COLO829 (cell line): ENCODE measurements at regions not wholly inside any gene's neighbourhood (a gene's known extent, or its start where the extent isn't known, plus 50 kb on each side); places are given as distances from the start of the nearest gene placed in this dataset.
"Not testable (repeated sequence)": the region's sequence is repeated elsewhere in the genome, so short reads cannot be mapped to it uniquely, and the experiment has no call there.

Experiments
- DNase-seq: peaks from one replicate; pipeline ENCODE4 v3.0.0; 2012; ENCODE audit warnings: low spot score

- not testable (repeated sequence) for DNase-seq
Measured at GRCh38 chr16:70014915-70015314, 63.8 kb downstream of the CLEC18A start.

GRCh38 chr16:70016751-70017150 lies 65.6 kb downstream of the CLEC18A start:
- DNase-seq, result not testable (repeated sequence)

DNA sequence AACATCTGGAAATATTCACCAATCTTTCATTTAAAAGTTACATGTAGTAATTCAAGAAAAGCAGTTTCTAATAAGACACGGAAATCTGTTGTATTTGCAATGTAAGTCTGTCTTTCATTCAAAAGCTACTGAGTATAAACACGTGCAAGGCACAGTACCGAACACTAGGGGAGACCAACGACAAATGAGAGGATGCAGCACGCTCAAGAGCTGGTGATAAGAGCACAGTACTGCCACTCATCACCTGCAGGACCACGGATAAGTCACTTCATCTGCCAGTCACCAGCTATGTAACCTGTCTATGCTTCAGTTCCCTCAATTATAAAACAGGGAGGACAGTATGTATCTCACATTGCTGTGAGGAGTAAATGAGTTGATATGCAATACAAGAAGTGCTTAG lies 67.1 kb downstream of the CLEC18A start:
- no peak for DNase-seq

DNA sequence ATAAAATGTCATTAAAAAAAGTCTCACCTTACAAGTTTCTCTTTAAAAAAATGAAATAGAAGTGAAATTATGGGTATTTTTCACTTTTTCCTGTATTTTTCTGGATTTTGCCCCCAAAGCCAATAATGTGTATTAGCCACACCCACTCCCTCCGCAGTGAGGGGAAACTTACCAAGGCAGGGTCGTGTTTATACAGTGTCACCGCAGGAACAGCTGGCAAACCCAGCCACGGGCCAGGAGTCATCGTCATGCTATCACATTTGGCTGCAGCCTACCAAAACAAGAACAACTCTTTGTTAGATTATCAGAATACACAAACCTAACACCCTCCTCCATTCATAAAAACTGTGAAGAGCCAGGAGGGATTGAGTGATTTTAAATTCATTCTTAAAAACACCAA lies 72.1 kb downstream of the CLEC18A start:
- DNase-seq, result not testable (repeated sequence)

DNA sequence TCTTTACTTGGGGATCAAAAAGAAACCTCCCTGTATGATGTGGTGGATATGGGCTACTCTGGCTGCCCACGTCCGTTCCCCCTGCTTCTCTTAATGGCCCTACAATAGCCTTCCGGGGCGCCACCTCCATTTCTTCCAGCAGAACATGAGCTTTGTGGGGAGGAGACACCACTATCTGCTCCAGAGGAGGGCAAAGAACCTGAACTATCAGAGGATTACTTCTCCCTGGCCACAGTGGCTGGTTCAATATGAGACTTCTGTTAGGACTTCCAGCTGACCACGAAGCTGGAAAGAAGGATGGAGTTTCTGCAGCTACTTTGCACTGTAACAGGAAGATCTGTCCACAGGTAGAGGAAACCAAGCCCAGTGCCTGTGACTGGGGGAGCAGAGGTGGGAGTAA lies 72.8 kb downstream of the CLEC18A start:
- not testable (repeated sequence) for DNase-seq

- peak; percentile 56 for DNase-seq
Measured at GRCh38 chr16:70026165-70026854, 75.2 kb downstream of the CLEC18A start.

GRCh38 chr16:70032906-70033305 lies 81.2 kb upstream of the PDPR start:
- DNase-seq, result not testable (repeated sequence)

GRCh38 chr16:70037913-70038312 lies 76.2 kb upstream of the PDPR start:
- not testable (repeated sequence) for DNase-seq

- DNase-seq, result not testable (repeated sequence)
Measured at GRCh38 chr16:70040554-70040953, 73.6 kb upstream of the PDPR start.

- not testable (repeated sequence) for DNase-seq
Measured at GRCh38 chr16:70043538-70044067, 70.5 kb upstream of the PDPR start.

DNA sequence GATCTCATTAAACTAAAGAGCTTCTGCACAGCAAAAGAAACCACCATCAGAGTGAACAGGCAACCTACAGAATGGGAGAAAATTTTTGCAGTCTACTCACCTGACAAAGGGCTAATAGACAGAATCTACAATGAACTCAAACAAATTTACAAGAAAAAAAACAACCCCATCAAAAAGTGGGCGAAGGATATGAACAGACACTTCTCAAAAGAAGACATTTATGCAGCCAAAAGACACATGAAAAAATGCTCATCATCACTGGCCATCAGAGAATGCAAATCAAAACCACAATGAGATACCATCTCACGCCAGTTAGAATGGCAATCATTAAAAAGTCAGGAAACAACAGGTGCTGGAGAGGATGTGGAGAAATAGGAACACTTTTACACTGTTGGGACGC lies 67.6 kb upstream of the PDPR start:
- DNase-seq, result not testable (repeated sequence)

DNA sequence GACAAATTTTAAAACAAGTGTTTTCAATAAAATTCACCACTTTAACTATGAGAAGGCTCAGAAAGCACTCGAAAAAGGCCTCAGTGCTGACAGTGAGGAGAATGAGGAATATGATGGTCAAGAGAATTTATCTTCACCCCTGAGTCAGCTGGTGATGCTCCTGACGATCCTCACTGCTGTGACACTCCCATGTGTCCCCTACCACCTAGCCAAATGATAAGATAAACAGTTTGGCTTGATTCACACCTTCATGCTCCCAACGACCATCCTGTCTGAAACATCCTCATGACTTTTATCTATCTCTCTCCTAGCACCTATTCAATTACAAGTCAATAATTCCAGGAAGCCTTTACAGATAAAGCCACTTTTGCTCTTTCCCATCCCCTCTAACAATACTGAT lies 66.0 kb upstream of the PDPR start:
- not testable (repeated sequence) for DNase-seq

- not testable (repeated sequence) for DNase-seq
Measured at GRCh38 chr16:70058056-70058455, 56.1 kb upstream of the PDPR start.

- DNase-seq, result not testable (repeated sequence)
Measured at GRCh38 chr16:70059429-70059828, 54.7 kb upstream of the PDPR start.

GRCh38 chr16:70060521-70061027 lies 53.6 kb upstream of the PDPR start:
- not testable (repeated sequence) for DNase-seq

GRCh38 chr16:70061671-70062218 lies 52.4 kb upstream of the PDPR start:
- not testable (repeated sequence) for DNase-seq

- DNase-seq, result not testable (repeated sequence)
Measured at GRCh38 chr16:70062947-70063346, 51.2 kb upstream of the PDPR start.
